ENCODE measurements at regions not wholly inside any gene's neighbourhood (a gene's known extent, or its start where the extent isn't known, plus 50 kb on each side); places are given as distances from the start of the nearest gene placed in this dataset.

GRCh38 chr15:60120100-60120499 lies 116.0 kb downstream of the FOXB1 start:
- no peak overlapping the region for H2BK15ac ChIP-seq (ENCODE audit: low read depth, low read length)
- no peak overlapping the region for H3K27ac ChIP-seq (ENCODE audit: insufficient read length, low read depth, low read length)
- no peak overlapping the region for H3K4ac ChIP-seq (ENCODE audit: low read depth, low read length)
- peak; percentile 76 for DNase-seq
- H3K4me2 ChIP-seq (ENCODE audit: insufficient read depth, insufficient read length, low read length): peak overlapping the region; percentile 32
- H3K9ac ChIP-seq (ENCODE audit: extremely low read depth, insufficient read length, low read length): no peak overlapping the region
- no peak overlapping the region for H4K5ac ChIP-seq (ENCODE audit: insufficient read length, low read depth, low read length)
- H4K8ac ChIP-seq (replicated peaks; ENCODE audit: insufficient read length, low read depth, low read length): no peak overlapping the region
- no peaks in the 10 kb centered on the region for H3K9me3 ChIP-seq (ENCODE audit: control insufficient read depth, low read depth, low read length)
- Mint-ChIP-seq H3K27ac (peak overlapping the region in 2 of 3 experiments; percentile 47 to 63; a peak in 3 of 7 replicates), H3K4me3 (peak overlapping the region in 1 of 2 experiments; percentile 41; a peak in 2 of 5 replicates), H3K27me3 (ENCODE audit: low read depth) (peaks cover 75% of the 10 kb centered on the region), H3K4me1 (peaks cover 67 to 68% of the 10 kb centered on the region in 2 experiments), H3K36me3 (ENCODE audit: insufficient read depth in 1 of 3, low read depth in 3 of 3) (no peaks in the 10 kb centered on the region), H3K9me3 (no peaks in the 10 kb centered on the region; a peak in 2 of 5 replicates)
- no peak overlapping the region for H2BK12ac ChIP-seq (ENCODE audit: insufficient read length, low read depth, low read length)
- no peak overlapping the region for H3K23ac ChIP-seq (ENCODE audit: insufficient read length, low read depth, low read length)
- peaks cover 28% of the 10 kb centered on the region for H3K4me1 ChIP-seq (ENCODE audit: insufficient read depth, low read length)
- no peak overlapping the region for H4K91ac ChIP-seq (ENCODE audit: insufficient read length, low read depth, low read length)
- no peak overlapping the region for H3K18ac ChIP-seq (ENCODE audit: insufficient read length, low read depth, low read length)
- H3K79me1 ChIP-seq (ENCODE audit: insufficient read depth, low read depth, low read length, poor library complexity, severe bottlenecking): no peaks in the 10 kb centered on the region
- H4K20me1 ChIP-seq (ENCODE audit: control insufficient read depth, insufficient read depth, insufficient read length): no peaks in the 10 kb centered on the region
- H2AK5ac ChIP-seq (ENCODE audit: insufficient read length, low read length): no peak overlapping the region
- H3K14ac ChIP-seq (ENCODE audit: insufficient read depth, low read length): no peak overlapping the region
- H3T11ph ChIP-seq (ENCODE audit: low read length): no peak overlapping the region
- H3K56ac ChIP-seq (ENCODE audit: insufficient read length, low read depth, low read length): no peak overlapping the region
- H2BK120ac ChIP-seq (ENCODE audit: low read depth, low read length, poor library complexity, severe bottlenecking): no peak overlapping the region
- no peak overlapping the region for H2BK5ac ChIP-seq (ENCODE audit: insufficient read length, low read length)
- H2BK20ac ChIP-seq (ENCODE audit: low read depth, low read length, poor library complexity, severe bottlenecking): no peak overlapping the region
- peaks cover 5% of the 10 kb centered on the region for H3K27me3 ChIP-seq (ENCODE audit: insufficient read depth, low read length)
- H2AFZ ChIP-seq (ENCODE audit: low read length): no peak overlapping the region
- H3K79me2 ChIP-seq (ENCODE audit: insufficient read depth, low read length): no peaks in the 10 kb centered on the region; the same call in 1 of the 2 replicates
- no CpG with 5 or more reads among the region's 2 CpGs for WGBS (ENCODE audit: extremely low coverage, insufficient read length, low lambda C conversion rate)
- no peak for TF ChIP-seq CTCF (conservative IDR thresholded peaks at IDR 0.05)
- H3K23me2 ChIP-seq (ENCODE audit: insufficient read length, low read depth, low read length, poor library complexity, severe bottlenecking): no peaks in the 10 kb centered on the region

All from H9 (cell line).